ENCODE measurements at regions not wholly inside any gene's neighbourhood (a gene's known extent, or its start where the extent isn't known, plus 50 kb on each side); places are given as distances from the start of the nearest gene placed in this dataset.
"Not testable (repeated sequence)": the region's sequence is repeated elsewhere in the genome, so short reads cannot be mapped to it uniquely, and the experiment has no call there.

GRCh38 chrX:953879-954482 is 258.5 kb downstream of the CRLF2 start:
- no peak for DNase-seq

- no peak for DNase-seq
Measured at GRCh38 chrX:952816-953215, 259.6 kb downstream of the CRLF2 start.

- not testable (repeated sequence) for DNase-seq
Measured at GRCh38 chrX:947262-947661, 265.2 kb downstream of the CRLF2 start.

GRCh38 chrX:943035-943434 is 269.4 kb downstream of the CRLF2 start:
- DNase-seq: no peak

GRCh38 chrX:940691-941090 is 271.8 kb downstream of the CRLF2 start:
- DNase-seq: no peak

GRCh38 chrX:936979-937769 is 275.3 kb downstream of the CRLF2 start:
- DNase-seq: no peak

- no peak for DNase-seq
Measured at GRCh38 chrX:933611-934010, 278.8 kb downstream of the CRLF2 start.

- no peak for DNase-seq
Measured at GRCh38 chrX:928606-929005, 283.8 kb downstream of the CRLF2 start.

GRCh38 chrX:926991-927390 is 285.5 kb downstream of the CRLF2 start:
- no peak for DNase-seq

- no peak for DNase-seq
Measured at GRCh38 chrX:926070-926469, 286.4 kb downstream of the CRLF2 start.

- DNase-seq: no peak
Measured at GRCh38 chrX:925652-926061, 286.8 kb downstream of the CRLF2 start.

- no peak for DNase-seq
Measured at GRCh38 chrX:925094-925493, 287.4 kb downstream of the CRLF2 start.

GRCh38 chrX:924017-924416 is 288.4 kb downstream of the CRLF2 start:
- DNase-seq: no peak

GRCh38 chrX:920234-920799 is 289.7 kb downstream of the SHOX start:
- DNase-seq: no peak

GRCh38 chrX:916230-916599 is 285.6 kb downstream of the SHOX start:
- no peak for DNase-seq

GRCh38 chrX:915427-916229 is 285.0 kb downstream of the SHOX start:
- DNase-seq: peak in 1 of 5 donors; percentile 25

GRCh38 chrX:914206-914605 is 283.6 kb downstream of the SHOX start:
- no peak for DNase-seq

GRCh38 chrX:912677-913076 is 282.1 kb downstream of the SHOX start:
- DNase-seq: no peak

- DNase-seq: not testable (repeated sequence)
Measured at GRCh38 chrX:909068-909467, 278.5 kb downstream of the SHOX start.

- no peak for DNase-seq
Measured at GRCh38 chrX:906586-906985, 276.0 kb downstream of the SHOX start.

GRCh38 chrX:905848-906566 is 275.4 kb downstream of the SHOX start:
- no peak for DNase-seq

- DNase-seq: no peak
Measured at GRCh38 chrX:903116-903515, 272.5 kb downstream of the SHOX start.

- DNase-seq: no peak
Measured at GRCh38 chrX:896256-896655, 265.7 kb downstream of the SHOX start.
